NCI-H82 (cell line): ENCODE measurements at regions not wholly inside any gene's neighbourhood (a gene's known extent, or its start where the extent isn't known, plus 50 kb on each side); places are given as distances from the start of the nearest gene placed in this dataset.
A peak's percentile ranks its signal among the peaks of the same experiment; 100 is the strongest.
"Not testable (repeated sequence)": the region's sequence is repeated elsewhere in the genome, so short reads cannot be mapped to it uniquely, and the experiment has no call there.

ENCODE experiments used
- DNase-seq: peaks from one replicate; lab custom pipeline; 2025; lab: John Stamatoyannopoulos, UW

DNA sequence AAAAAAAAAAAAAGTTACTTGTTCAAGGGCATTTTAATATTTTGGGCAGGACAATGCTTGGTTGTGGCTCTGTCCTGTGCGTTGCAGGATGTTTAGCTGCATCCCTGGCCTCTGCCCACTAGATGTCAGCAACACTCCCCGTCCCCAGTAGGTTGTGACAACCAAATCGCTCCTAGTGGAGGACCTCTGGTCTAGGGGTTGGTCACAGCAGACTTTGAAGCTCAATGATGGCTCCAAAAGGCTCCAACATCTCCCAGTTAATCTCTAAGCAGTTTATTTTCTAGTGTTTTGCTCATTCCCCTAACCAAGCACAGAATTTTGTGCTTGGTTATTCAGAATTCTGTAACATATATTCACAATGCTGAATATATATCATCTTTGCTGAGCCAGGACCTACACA, 67.0 kb downstream of the CHRNA1 start:
- DNase-seq = peak; percentile 85

DNA sequence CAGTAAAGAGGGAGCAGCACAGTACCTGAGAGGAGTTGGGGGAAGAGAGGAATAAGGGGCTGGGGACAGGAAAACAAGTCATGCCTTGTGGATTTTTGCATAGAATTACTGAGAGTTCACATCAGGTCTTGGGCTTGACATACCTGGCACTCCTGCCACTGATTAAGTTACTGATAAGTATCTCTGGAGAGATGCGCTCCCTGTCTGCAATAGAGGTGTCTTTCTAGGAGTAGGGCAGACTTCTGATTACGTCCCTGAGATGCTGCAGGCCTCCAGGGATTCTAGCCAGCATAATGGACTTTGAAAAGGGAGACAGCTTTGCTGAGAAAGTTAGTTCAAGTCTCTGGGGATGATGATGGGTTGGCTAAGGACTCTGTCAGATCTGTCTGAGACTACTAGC, 69.4 kb downstream of the CHRNA1 start:
- DNase-seq = no peak

DNA sequence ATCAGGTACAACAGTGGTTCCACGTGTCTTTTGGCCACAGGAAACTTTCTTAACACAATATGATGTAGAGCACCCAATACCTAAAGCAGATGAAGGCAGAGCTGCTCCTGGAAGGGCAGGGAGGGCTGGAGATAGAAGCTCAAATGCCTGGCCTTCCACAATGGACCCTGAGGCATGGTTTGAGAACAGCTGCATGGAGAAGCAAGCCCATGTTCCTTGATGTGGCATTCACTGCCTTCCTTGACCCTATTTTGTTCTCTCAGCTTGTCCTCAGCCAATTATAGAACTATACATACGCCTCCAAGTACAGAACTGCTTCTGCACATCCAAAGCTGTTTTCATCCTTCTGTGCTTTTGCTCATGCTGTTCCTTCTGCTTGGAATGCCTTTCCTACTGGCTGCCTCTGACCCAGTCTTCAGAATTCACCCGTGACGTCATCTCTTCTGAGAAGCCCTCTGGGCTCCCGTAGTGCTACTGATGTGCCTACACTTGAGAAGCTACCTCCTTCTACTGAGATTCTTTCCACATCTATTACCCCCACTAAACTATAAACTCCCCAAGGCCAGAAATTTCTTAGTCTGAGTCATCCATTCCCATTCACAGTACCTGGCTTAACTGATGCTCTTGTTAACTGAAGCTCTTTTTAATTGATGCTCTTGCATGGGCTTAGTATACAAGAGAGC, 69.9 kb downstream of the CHRNA1 start:
- no peak for DNase-seq

DNA sequence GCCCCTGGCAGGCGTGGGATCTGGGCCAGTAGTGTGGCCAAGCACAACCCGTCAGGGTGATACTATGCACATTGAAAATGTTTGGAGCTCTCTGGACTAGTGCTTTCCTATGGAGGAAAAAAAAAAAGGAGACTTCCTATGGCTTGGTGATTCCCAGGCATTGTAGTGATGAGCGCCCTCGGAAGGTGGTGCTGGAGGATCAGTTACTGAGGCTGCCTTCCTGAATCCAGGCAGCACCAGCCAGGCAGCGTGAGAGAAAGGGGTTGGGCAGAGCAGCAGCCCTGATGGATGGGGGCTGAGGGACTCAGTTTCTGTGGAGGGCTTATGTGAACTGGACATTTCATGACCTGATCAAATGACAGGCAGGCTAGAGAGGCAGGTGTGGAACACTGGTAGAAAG, 70.9 kb downstream of the CHRNA1 start:
- DNase-seq = peak; percentile 11

DNA sequence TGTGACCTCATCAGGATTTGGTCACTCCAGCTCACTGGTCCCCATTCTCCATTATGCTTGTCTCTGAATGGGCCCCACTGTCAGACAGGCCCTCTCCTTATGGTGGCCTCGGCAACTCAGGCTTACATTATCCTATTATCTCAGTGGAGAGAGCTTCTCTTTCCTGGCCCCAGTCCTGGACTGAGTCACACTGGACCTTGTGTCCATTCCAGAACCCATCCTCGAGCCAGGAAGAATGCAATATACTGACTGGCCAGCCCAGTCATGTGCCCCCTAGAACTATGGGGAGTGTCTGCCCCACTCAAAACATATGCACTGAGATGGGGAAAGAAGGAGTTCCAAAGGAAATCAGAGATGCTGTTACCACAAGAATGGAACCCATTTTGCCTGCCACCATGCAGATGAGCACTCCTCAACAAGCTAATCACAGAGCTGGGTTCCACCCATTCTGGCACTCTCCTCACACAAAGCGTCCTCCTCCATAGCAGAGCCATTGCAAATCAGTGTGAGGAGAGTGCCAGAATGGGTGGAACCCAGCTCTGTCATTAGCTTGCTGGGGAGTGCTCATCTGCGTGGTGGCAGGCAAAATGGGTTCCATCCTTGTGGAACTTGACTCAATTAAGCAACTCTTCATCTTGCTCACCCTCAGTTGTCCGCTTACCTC, 71.9 kb downstream of the CHRNA1 start:
- no peak for DNase-seq

DNA sequence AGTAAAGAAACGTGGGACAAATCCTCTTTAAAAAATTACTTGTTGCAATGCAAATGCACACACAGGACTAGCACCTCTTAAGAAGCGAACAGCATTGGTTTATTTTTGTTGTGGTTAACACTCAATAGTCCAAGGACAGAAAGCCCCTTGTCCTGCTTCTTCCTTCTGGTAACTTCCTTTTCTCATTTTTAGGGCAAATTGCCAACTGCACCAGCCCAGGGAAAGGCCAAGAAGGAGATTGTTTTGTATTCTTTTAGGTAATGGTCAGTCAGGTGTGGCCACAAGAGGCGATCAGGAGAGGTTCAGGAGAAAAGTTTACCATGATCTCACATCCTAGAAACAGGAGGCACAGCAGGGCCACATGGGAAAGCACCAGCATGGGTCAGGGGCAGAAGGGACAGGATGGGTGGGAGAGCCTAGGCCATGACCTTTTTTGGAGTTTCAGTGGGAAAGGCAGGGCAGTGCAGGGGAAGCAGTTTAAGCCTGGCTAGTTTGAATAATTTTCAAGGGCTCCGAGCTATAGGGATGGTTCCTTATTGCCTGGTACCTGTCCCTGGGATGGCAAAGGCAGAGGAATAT, 73.0 kb downstream of the CHRNA1 start:
- DNase-seq = no peak

DNA sequence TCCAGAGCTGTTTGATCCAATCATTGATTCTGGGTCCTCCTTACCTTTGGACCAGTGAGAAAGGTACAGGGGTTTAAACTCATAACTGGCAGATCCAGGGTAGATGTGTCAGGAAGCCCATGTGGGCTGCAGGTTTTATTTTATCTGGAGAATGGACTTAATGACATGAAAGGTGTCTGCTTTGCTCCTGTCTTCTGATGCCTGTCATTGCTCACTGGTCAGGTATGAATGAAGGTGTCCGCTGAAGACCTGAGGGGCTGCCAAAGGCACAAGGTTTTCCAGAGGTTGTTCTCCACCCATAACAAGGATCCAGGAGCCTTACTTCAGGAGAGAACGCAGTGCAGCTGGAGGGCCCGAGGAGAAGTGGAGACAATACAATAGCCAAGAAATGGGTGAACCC, 74.2 kb downstream of the CHRNA1 start:
- no peak for DNase-seq

DNA sequence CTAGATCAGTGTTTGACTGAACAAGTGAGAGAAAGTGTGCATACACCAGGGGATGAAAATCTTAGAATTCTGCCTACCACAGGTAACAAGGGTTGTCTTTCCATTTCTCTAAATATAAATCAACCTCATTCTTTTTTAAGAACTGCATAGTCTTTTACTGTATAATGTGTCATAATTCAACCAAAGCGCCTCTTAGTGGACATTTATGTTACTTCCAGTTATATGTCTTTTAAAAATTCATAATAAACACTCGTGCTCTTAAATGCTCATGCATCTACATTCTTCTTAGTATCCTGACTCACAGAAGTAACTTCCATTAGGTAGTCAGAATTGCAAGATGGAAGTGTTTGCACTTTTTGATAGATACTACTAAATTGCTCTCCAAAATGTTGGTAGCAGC, 76.2 kb downstream of the CHRNA1 start:
- peak; percentile 56 for DNase-seq

DNA sequence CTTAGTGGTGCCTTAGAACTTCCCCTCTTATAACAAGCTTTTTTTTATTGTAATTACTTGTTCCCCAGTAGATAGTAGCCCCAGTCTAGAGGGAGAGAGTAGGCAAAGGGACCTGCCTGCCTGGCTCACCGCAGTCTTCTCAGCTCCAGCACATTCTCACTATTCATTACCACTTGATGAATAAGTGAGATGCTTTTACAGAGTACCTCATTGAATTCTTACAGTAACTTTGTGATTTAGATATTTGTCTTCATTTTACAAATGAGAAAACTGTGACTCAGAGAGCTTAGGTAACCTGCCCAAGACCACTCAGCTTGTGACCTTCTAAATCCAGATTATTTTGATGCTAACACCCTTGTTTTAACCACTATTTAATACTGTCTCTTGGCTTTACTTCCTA, 77.8 kb downstream of the CHRNA1 start:
- no peak for DNase-seq

DNA sequence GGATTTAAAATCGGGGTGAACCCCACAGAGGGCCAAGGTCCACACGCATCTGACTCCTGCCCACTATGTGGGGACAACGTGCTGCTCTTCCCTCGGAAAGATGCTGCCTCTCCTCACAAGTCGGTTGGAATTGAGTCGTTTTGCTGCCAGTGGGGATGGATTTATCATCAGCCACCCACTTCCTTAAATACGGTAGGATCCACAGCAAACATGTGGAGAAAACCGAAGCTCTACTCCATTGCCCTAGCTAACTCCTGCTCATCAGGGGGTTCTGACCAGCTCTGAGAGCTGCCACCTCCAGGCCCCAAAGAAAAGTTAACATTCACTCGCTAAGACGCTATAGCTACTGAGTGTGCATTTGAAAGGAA, 80.9 kb downstream of the CHRNA1 start:
- DNase-seq = peak; percentile 22

DNA sequence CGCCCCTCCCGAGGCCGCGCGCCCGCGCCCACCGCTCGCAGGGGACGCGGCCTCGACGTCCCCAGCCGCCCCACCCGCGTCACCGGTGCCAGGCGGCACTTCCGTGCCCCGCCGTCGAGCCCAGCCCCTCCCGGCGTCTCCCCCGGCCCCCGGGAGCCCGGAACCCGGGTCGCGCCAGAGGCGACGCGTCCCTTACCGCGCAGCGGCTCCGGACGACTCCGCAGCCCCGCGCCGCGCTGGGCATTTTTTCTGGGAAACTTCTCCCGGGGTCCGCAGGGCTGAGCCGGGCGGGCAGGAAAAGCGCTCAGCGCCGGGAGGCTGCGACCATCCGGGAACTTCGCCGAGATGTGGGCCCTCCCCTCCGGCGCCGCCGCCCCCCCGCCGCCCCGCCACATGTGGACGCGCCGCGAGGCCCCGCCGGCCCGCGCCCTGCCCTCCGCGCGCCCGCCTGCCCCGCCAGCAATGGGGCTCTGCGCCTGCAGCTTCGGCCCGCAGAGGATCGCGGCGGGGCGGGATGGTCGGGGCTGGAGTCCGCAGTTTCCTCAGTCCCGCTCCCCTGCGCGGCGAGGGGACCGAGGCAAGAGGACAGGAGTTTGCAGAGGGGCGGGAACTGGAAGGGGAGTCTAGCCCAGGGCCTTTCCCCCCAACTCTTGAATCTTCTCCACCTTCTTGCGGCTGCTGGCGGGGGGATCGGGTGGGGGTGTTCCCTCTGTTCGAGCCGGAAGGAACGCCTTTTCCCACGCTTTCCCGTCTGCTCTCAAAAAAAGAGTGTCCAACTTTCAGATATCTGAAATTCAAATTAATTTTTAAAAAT, 81.5 kb downstream of the CHRNA1 start:
- peak; percentile 49 for DNase-seq

DNA sequence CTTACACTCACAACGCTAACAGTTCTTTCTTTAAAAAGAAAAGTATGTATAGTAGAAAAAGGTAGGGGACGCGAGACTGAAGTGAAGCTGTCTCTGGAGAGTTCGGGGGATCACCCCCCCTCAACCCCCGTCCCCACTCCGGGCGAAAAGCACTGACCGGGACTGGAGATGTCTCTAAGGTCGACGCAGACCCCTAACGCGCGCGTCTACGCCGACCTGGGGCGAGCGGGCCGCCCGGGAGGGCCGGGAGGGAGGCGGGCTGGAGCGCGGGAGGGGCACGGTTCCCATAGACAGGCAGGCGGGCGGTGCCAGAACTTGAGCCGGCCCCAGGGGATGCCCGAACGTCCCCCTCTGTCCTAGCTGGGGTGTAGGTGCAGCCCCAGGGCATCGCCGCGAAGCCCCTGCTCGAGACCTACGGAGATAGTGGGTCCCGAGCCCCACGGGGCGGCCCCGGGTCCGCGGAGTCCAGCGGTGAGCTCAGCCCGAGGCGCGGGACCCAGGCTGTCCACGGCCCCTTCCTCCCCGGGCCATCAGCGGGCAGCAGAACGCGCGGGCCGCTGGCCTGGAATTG, 82.2 kb downstream of the CHRNA1 start:
- DNase-seq = peak; percentile 50

DNA sequence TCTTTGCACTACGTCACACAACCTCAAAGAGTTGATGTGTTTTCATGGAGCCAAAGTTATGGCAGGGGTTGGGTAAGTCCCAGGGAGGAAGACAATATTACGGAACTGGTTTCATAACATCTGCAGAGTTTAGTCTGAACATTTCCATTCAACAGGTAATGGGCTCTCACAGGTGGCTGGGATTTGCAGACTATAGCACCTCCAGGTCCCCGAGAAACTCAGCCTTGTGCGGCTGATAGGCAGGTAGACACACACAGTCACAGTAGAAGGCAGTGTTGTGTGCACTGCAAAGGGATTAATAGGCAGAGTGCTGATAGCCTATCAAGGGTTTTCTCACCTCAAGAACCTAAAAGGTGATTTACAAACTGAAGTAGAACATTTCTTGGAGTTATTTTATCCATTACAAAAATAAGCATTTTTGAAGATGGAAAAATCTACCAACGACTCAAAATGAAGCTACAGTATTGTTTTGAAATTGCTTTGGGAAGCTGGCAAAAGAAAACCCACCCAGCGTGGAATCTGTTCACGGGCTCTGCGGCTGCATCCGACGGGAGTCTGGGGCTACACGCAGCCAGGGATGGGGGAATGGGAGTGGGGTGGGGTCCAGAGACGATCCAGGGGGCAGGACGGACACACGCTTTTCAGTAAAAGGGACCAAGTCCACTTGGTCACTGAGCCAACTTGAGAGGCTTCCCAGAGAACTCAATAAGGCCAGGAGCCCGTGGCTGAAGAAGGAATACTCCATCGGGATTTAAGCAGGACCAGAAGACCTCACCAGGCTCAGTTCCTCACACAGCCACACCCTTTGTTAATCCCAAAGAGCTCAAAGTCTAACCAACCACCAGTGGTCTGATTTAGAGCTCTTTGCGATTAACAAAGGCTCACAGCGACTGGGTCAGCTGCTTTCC, 82.9 kb downstream of the CHRNA1 start:
- peak; percentile 80 for DNase-seq

DNA sequence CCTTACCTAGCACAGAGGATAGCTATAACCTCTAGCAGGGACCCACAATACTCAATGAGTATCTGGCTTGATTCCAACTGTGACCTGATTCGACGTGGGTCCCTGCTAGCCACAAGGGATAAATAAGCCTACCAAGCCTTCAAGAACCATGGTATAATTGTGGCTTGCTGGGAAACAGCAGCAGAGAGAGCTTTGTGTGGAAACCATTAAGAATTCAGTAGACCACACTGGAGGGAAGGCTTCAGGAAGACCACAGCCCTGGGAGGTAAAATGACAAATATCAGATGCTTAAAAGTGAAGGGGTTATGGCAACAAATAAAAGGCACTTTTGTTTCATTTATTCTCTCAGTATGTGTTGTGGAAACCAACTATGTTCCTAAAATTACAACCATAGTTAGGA, 82.6 kb upstream of the WIPF1 start:
- DNase-seq = peak; percentile 3

DNA sequence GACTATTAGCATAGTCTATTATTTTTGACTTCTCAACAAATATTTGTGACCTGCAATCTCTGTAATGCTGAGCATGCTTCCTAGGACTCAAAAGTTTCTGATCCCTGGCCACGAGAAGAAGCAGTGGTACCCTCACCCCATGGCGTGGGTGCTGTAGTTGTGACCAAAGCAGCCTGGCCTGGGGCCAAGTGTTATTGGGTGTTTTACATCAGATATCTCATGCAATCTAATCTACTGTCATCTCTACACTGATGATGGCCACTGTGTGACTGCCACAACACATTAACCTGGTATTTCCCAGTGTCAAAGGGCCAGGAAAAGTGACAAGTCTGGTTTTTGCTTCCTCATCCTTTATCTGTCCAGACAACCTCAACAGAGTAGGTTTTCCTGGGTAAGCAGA, 80.8 kb upstream of the WIPF1 start:
- DNase-seq = no peak

DNA sequence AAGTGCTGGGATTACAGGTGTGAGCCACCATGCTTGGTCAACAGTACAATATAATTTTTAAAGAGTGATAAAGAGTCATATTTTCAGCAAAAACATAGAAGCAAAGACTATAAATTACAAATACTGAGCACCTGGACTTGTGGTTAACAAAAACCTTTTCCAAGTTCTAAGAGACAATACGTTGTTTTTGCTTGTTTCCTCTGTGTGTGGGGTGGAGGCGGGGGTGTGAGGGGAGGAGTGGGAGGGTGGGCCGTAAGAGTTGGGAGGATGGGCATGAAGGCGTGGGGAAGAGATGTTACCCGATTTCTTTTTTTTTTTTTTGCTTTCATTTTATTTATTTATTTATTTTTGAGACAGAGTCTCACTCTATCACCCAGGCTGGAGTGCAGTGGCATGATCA, 78.0 kb upstream of the WIPF1 start:
- no peak for DNase-seq

DNA sequence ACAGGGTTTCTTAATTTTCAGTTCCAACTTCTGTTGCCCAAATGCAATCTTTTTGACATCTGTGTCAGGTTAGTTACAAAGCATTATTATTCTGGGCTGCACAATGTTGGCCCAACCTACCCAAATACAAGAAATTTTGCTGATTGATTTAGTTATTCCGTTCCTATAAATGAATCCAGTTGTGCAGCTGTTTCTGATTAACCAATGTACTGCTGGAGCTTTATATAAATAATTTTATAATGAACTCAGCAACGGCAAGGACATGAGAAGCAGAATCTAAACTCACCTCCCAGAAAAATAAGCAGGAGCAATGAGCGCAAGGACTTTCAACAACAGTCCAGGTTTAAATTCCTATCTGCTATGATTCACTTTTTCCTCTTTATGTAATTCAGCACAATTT, 76.3 kb upstream of the WIPF1 start:
- no peak for DNase-seq

DNA sequence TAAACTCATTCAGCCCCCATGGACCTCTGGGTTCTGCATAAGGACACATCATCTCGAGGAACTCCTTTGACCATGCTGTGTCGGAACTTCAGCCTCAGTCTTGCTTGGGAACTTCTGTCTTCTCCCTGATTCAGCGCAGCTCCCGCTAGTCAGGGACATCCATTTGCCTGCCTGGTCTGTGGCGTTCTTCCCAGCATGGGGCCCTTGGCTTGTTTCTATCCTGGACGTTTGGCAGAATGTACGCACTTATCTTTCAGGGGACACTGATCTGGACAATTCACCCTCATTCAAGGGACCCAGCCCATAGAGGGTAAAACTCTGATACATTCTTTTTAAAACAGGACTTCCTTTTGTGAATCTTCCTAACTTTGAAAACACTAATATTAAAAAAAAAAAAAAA, 75.8 kb upstream of the WIPF1 start:
- no peak for DNase-seq

DNA sequence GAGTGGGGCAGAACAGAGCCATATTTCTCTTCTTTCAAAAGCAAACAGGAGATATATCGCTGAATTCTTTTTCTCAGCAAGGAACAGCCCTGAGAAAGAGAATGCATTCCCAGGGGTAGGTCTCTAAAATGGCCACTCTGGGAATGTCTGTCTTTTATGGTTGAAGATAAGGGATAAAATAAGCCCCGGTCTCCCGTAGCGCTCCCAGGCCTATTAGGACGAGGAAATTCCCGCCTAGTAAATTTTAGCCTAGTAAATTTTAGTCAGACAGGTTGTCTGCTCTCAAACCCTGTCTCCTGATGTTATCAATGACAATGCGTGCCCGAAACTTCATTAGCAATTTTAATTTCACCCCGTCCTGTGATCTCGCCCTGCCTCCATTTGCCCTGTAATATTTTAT, 73.9 kb upstream of the WIPF1 start:
- not testable (repeated sequence) for DNase-seq

DNA sequence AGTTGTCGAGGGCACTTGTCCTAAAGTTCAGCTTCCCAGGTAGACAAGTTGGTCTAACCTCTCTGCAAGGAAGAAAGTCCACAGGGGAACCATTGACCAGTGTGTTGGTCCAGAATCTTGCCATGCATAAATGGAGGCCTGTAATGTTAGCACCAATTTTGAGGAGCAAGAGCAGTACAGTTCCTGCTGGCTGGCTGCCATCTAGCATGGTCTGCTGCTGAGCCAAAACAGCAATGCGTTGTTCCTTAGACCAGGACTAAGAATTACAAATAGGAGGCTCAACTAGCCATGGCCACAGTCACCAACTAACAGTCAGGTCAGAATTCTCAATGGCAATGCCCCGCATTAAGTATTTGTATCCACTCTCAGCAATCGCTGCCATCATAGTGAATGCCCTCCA, 72.8 kb upstream of the WIPF1 start:
- DNase-seq = no peak

DNA sequence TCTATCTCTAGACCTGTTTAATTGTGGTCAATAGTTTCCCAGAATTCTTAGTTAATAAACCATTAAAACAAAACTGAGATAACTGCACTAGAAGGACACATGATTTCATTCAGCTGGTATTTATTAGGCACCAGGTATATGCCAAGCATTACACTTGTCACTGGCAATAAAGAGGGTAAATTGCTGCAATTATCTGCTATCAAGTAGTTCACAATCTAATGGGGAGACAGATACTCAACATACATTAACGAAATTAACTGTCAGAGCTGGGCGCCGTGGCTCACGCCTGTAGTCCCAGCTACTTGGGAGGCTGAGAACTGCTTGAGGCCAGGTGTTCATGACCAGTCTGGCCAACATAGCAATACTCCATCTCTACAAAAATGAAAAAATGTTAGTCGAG, 71.7 kb upstream of the WIPF1 start:
- DNase-seq = no peak

DNA sequence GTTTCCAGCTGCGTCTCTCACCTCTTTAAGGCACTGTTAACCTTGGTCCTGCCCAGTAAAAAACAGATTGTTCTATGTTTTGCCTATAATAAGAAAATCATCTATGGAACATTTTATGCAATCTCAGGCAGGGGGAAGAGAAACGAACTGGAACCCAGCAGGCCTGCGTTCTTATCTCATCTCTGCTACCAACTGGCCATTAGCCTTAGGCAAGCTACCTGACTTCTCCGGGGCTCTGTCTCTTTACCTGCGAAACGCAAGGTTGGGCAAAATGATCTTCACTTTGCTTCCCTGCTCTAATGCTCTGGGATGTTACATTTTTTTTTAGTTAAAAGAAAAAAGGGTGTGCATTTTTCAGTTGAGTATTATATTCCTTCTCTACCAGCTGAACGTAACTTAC, 70.5 kb upstream of the WIPF1 start:
- no peak for DNase-seq
